ENCODE measurements at regions not wholly inside any gene's neighbourhood (a gene's known extent, or its start where the extent isn't known, plus 50 kb on each side); places are given as distances from the start of the nearest gene placed in this dataset.

DNA sequence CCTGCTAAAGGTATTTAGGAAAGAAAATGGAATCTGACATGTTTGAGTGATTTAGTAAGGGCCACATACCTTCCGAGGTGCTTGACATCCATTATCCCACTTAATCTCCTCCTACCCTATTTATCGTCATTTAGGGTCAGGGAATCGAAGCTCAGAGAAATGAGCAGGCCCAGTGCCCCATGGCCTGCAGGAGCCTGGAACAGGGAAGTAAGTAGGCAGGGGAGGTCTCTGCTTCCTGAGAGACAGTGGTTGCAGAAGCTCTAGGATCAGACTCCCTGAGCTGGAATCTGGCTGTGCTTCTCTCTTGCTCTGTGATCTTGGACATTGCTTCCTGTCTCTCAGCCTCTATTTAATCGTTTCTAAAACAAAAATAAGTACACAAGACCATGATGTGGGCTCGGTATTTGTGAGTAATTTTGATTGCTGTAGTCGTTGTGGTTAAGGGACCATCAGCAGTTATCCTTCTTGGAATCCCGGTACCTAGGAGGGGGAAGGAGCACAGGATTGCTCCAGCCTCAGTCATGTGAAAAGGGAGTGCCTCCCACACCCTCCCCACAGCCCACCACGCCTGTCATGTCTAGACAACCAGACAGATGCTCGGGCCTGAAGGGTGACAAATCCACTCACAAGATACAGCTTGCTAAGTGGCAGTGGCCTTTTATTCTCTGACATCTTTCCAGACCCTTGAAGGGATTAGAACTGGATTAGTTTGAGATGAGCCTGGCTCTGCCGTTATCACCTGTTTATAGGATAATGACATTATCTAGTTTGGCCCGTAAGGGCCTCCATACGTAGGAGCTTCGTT is 169.2 kb upstream of the TSHZ3 start:
- Mint-ChIP-seq H3K9me3 (no peaks in the 10 kb centered on the region), H3K27me3 (ENCODE audit: insufficient read depth) (0 out of 2 replicates have a peak, but pooled peaks cover 4% of the 10 kb centered on the region), H3K4me1 (ENCODE audit: low read depth) (0 out of 2 replicates have a peak, but pooled peaks cover 4% of the 10 kb centered on the region), H3K4me3 (no peak overlapping the region), H3K27ac (no peak overlapping the region), H3K36me3 (ENCODE audit: low read depth) (no peaks in the 10 kb centered on the region)
- TF ChIP-seq, protein P1, sequence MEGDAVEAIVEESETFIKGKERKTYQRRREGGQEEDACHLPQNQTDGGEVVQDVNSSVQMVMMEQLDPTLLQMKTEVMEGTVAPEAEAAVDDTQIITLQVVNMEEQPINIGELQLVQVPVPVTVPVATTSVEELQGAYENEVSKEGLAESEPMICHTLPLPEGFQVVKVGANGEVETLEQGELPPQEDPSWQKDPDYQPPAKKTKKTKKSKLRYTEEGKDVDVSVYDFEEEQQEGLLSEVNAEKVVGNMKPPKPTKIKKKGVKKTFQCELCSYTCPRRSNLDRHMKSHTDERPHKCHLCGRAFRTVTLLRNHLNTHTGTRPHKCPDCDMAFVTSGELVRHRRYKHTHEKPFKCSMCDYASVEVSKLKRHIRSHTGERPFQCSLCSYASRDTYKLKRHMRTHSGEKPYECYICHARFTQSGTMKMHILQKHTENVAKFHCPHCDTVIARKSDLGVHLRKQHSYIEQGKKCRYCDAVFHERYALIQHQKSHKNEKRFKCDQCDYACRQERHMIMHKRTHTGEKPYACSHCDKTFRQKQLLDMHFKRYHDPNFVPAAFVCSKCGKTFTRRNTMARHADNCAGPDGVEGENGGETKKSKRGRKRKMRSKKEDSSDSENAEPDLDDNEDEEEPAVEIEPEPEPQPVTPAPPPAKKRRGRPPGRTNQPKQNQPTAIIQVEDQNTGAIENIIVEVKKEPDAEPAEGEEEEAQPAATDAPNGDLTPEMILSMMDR (IDR thresholded peaks at IDR 0.05), result no peak
- no peak for DNase-seq

- H3K4me3 Mint-ChIP-seq, result no peak overlapping the region
- TF ChIP-seq, protein P1 (IDR thresholded peaks at IDR 0.05), result no peak
- H3K36me3 Mint-ChIP-seq (ENCODE audit: low read depth), result no peaks in the 10 kb centered on the region
- DNase-seq, result no peak
- 0 out of 2 replicates have a peak, but pooled peaks cover 4% of the 10 kb centered on the region for H3K4me1 Mint-ChIP-seq (ENCODE audit: low read depth)
- H3K27ac Mint-ChIP-seq, result no peak overlapping the region
- H3K9me3 Mint-ChIP-seq, result no peaks in the 10 kb centered on the region
- 0 out of 2 replicates have a peak, but pooled peaks cover 4% of the 10 kb centered on the region for H3K27me3 Mint-ChIP-seq (ENCODE audit: insufficient read depth)
Measured at GRCh38 chr19:31519256-31519655, 170.0 kb upstream of the TSHZ3 start.

DNA sequence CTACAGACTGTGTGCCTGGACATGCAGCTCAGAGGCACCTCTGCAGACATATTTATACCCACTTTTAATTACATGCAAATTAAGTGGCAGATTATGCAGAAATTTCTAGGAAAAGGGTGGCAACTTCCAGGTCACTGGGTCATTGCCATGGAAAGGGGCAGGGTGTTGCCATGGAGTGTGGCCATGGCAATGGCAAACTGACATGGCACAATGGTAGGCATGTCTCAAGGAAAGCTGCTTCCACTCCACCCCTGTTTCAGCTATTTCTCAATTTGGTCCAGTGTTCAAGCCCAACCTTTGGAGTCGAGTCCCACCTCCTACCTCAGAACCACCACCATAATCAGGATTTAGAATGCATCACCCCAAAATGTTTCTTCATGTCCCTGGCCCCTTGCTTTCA is 170.7 kb upstream of the TSHZ3 start:
- DNase-seq, result no peak
- TF ChIP-seq, protein P1 (IDR thresholded peaks at IDR 0.05), result no peak
- Mint-ChIP-seq H3K4me3 (no peak overlapping the region), H3K27ac (no peak overlapping the region), H3K36me3 (ENCODE audit: low read depth) (no peaks in the 10 kb centered on the region), H3K4me1 (ENCODE audit: low read depth) (0 out of 2 replicates have a peak, but pooled peaks cover 4% of the 10 kb centered on the region), H3K27me3 (ENCODE audit: insufficient read depth) (0 out of 2 replicates have a peak, but pooled peaks cover 4% of the 10 kb centered on the region), H3K9me3 (no peaks in the 10 kb centered on the region)

DNA sequence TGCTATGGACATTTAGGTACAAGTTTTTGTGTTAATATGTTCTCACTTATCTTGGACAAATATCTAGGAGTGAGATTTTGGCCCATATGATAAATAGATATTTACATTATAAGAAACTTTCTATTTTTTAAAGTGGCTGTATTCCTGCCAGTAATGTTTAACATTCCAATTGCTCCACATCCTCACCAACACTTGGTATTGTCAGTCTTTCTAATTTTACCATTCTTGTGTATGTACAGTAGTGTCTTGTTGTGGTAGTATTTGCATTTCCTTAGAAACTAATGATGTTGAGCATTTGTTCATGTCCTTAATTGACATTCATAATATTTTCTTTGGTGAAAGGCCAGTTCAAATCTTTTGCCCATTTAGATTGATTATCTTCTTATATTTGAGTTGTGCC is 171.4 kb upstream of the TSHZ3 start:
- TF ChIP-seq, protein P1 (IDR thresholded peaks at IDR 0.05), result no peak
- H3K4me3 Mint-ChIP-seq, result no peak overlapping the region
- H3K9me3 Mint-ChIP-seq, result peaks cover 5% of the 10 kb centered on the region
- no peak overlapping the region for H3K27ac Mint-ChIP-seq
- H3K4me1 Mint-ChIP-seq (ENCODE audit: low read depth), result 0 out of 2 replicates have a peak, but pooled peaks cover 3% of the 10 kb centered on the region
- no peak for DNase-seq
- 0 out of 2 replicates have a peak, but pooled peaks cover 4% of the 10 kb centered on the region for H3K27me3 Mint-ChIP-seq (ENCODE audit: insufficient read depth)
- H3K36me3 Mint-ChIP-seq (ENCODE audit: low read depth), result no peaks in the 10 kb centered on the region

DNA sequence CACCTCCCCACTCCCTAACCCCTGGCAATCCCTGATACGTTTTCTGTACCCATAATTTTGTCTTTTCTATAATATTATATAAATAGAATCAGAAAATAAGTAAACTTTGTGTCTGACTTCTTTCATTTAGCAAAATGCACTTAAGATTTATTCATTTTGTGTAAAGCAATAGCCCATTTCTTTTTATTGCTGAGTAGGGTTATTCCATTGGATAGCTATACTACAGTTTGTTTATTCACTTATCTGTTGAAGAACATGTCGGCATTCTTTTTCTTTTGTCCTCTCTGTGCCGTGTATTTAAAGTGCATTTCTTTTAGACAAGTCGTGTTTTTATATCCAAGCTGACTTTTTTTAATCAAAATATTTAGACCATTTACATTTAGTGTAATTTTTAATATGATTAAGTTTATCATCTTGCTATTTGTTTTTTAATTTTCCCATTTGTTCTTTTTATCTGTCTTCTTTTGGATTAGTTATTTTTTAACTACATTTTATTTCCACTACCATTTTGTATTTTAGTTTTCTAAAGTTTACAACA is 176.4 kb upstream of the TSHZ3 start:
- no peak overlapping the region for H3K4me3 Mint-ChIP-seq
- H3K27ac Mint-ChIP-seq, result no peak overlapping the region
- H3K4me1 Mint-ChIP-seq (ENCODE audit: low read depth), result no peaks in the 10 kb centered on the region
- no peaks in the 10 kb centered on the region for H3K36me3 Mint-ChIP-seq (ENCODE audit: low read depth)
- no peaks in the 10 kb centered on the region; the same call in 1 of the 2 replicates for H3K27me3 Mint-ChIP-seq (ENCODE audit: insufficient read depth)
- H3K9me3 Mint-ChIP-seq, result peaks cover 13% of the 10 kb centered on the region
- no peak for DNase-seq
- TF ChIP-seq, protein P1 (IDR thresholded peaks at IDR 0.05), result no peak

All from HFFc6 (cell line).